Breast epithelium (tissue), 4 donors: ENCODE measurements at regions not wholly inside any gene's neighbourhood (a gene's known extent, or its start where the extent isn't known, plus 50 kb on each side); places are given as distances from the start of the nearest gene placed in this dataset.

Experiments used
- DNase-seq, 2 donors: peaks; one replicate each; pipeline ENCODE4 v3.0.0-alpha.2; 2019; ENCODE audit warnings: low spot score in 2 of 2
- H3K27ac ChIP-seq, 2 donors: fragments of 200-600 bp; sonication (generic) in 1 of 2; one replicate each; pipeline ENCODE4 v1.5.1; 2016 to 2019; ENCODE audit warnings: mild to moderate bottlenecking in 1 of 2
- H3K27me3 ChIP-seq, 2 donors: fragments of 200-600 bp; sonication (generic) in 1 of 2; one replicate each; pipeline versions ENCODE4 v1.5.1 to v1.6.0; 2017 to 2019; ENCODE audit warnings: control low read depth in 1 of 2, mild to moderate bottlenecking in 1 of 2
- H3K36me3 ChIP-seq: fragments of 200-600 bp; one replicate; pipeline ENCODE4 v1.5.1; 2019
- H3K4me1 ChIP-seq, 2 donors: fragments of 200-600 bp; sonication (generic); one replicate each; pipeline ENCODE4 v1.5.1; 2016 to 2019; ENCODE audit warnings: control low read depth in 1 of 2
- H3K4me3 ChIP-seq, 3 donors: fragments of 200-600 bp; sonication (generic); 1 replicate in 2 of 3; 2 replicates in 1 of 3; pipeline ENCODE4 v1.5.1; 2016 to 2019; ENCODE audit warnings: mild to moderate bottlenecking in 3 of 3, moderate library complexity in 2 of 3
- H3K9me3 ChIP-seq, 2 donors: fragments of 200-600 bp; sonication (generic) in 1 of 2; one replicate each; pipeline ENCODE4 v1.5.1; 2016 to 2019; ENCODE audit warnings: control low read depth in 1 of 2
- POLR2A ChIP-seq: fragments of 450-650 bp; IDR thresholded peaks from one replicate; pipeline ENCODE4 v1.6.1; 2016; ENCODE audit warnings: antibody characterized with exemption, mild to moderate bottlenecking, moderate library complexity
- POLR2AphosphoS5 ChIP-seq, 3 donors: sonication (generic); formaldehyde crosslinking; IDR thresholded peaks; one replicate each; pipeline ENCODE4 v1.6.1; 2017; ENCODE audit warnings: antibody characterized with exemption in 3 of 3
- intact Hi-C: fragments of 100-400 bp; cut with DNase I; formaldehyde crosslinking; loops from one replicate; pipeline ENCODE4 v1.15.1; 2023; ENCODE audit warnings: low total_unique reads
- TF ChIP-seq, protein P1 (sequence below), 3 donors: fragments of 450-650 bp; IDR thresholded peaks; one replicate each; pipeline ENCODE4 v1.5.1; 2016 to 2017; ENCODE audit warnings: antibody characterized with exemption in 3 of 3, mild to moderate bottlenecking in 3 of 3, moderate library complexity in 3 of 3

DNA sequence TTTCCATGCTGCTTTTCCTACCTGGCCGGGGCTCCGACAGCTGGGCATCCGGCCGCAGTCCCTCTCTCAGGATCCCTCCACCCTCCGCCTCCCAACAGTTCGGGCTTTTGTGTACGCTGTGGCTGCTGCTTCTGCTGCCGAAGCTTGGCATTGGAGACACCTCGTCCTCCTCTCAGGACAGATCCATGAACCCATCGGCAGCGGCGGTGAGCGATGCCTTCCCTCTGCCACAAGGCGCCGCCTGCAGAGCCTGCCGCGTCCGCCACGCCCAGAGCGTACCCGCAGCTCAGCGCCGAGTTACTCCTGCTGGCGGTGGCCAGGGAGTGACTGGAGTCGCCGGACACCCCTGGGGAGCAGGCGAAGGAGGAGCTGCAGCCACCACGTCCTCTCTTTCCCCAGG, 2032.8 kb downstream of the TP53TG3F start:
- no peak overlapping the region for H3K27ac ChIP-seq
- H3K36me3 ChIP-seq, result no peaks in the 10 kb centered on the region
- TF ChIP-seq POLR2AphosphoS5 (IDR thresholded peaks at IDR 0.05) (no peak), POLR2A (no peak)
- TF ChIP-seq, protein P1, sequence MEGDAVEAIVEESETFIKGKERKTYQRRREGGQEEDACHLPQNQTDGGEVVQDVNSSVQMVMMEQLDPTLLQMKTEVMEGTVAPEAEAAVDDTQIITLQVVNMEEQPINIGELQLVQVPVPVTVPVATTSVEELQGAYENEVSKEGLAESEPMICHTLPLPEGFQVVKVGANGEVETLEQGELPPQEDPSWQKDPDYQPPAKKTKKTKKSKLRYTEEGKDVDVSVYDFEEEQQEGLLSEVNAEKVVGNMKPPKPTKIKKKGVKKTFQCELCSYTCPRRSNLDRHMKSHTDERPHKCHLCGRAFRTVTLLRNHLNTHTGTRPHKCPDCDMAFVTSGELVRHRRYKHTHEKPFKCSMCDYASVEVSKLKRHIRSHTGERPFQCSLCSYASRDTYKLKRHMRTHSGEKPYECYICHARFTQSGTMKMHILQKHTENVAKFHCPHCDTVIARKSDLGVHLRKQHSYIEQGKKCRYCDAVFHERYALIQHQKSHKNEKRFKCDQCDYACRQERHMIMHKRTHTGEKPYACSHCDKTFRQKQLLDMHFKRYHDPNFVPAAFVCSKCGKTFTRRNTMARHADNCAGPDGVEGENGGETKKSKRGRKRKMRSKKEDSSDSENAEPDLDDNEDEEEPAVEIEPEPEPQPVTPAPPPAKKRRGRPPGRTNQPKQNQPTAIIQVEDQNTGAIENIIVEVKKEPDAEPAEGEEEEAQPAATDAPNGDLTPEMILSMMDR (IDR thresholded peaks at IDR 0.05), result no peak
- H3K27me3 ChIP-seq, result peaks cover 0 to 3% of the 10 kb centered on the region in 2 donors
- no peak for DNase-seq
- H3K4me3 ChIP-seq, result no peak overlapping the region
- no peaks in the 10 kb centered on the region for H3K9me3 ChIP-seq
- intact Hi-C loops, result no loop called here
- H3K4me1 ChIP-seq, result no peaks in the 10 kb centered on the region

DNA sequence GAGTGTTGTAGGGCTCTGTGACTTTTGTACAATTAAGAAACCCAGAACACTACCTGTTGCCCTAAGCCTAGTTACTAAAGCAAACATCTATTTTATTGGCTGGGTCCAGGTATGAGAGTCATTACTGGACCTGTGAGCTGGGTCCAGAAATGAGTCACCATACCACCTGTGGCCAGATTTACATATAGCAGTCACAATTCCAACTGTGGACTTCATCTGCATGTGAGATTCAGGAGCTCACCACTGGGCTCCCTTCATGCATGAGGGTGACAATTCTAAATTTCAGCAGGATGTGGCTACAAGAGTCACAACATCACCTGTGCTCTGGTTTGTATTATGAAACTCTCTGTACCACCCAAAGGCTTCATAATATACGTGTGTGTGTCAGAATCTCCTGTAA, 2038.0 kb downstream of the TP53TG3F start:
- TF ChIP-seq, protein P1 (IDR thresholded peaks at IDR 0.05), result no peak
- no peak for TF ChIP-seq POLR2A
- no peak for TF ChIP-seq POLR2AphosphoS5 (IDR thresholded peaks at IDR 0.05)
- intact Hi-C loops, result no loop called here
- Histone ChIP-seq H3K4me3 (no peak overlapping the region), H3K27ac (no peak overlapping the region), H3K36me3 (no peaks in the 10 kb centered on the region), H3K9me3 (no peaks in the 10 kb centered on the region), H3K4me1 (no peaks in the 10 kb centered on the region), H3K27me3 (peaks cover 0 to under 1% of the 10 kb centered on the region in 2 donors)
- no peak for DNase-seq

DNA sequence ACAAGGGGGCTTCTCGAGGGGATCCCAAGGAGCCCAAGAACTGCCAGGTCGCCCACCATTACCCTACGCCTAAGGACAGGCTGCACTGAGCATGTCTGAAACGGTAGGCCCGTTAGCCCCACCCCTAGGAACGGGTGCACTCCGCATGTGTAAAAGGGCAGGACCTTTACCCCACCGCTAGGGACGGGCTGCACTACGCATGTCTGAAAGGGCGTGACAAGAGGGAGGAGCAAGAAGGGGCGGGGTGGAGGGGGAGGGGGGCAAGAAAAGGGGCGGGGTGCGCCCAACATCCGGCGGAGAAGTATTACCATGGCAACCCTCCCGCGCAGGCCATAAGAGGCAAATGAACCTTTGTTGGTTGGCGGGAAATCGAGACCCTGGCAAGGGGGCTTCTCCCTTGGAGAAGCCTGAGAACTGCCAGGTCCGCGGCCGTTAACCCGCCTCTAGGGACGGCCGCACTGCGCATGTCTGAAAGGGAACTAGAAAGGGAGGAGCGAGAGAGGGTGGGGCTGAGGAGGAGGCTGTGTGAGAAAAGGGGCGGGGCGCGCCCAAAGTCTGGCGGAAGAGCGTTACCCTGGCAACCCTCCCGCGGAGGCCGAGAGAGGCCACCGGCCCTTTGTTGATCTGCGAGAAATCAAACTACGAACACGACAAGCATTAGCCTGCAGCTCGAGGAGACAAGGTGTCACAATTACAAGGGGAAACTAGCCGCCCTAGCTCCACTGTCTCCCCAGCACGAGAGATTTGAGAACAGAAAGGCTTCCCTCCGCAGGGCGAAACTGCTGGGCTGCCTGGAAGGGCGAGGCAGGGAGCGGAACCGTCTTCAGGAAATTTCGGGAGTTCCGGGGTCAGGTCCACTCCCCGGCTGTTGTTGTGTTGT, 2046.8 kb downstream of the TP53TG3F start:
- no peak for DNase-seq
- Histone ChIP-seq H3K27ac (no peak overlapping the region), H3K36me3 (no peaks in the 10 kb centered on the region), H3K9me3 (peaks cover 14 to 18% of the 10 kb centered on the region in 2 donors), H3K4me1 (no peaks in the 10 kb centered on the region), H3K4me3 (no peak overlapping the region), H3K27me3 (no peaks in the 10 kb centered on the region)
- intact Hi-C loops, result no loop called here
- TF ChIP-seq POLR2A (no peak), POLR2AphosphoS5 (IDR thresholded peaks at IDR 0.05) (no peak)
- TF ChIP-seq, protein P1 (IDR thresholded peaks at IDR 0.05), result no peak

- intact Hi-C loops, result no loop called here
- Histone ChIP-seq H3K27ac (no peak overlapping the region), H3K4me1 (no peaks in the 10 kb centered on the region), H3K27me3 (no peaks in the 10 kb centered on the region), H3K4me3 (no peak overlapping the region), H3K9me3 (peaks cover 14 to 18% of the 10 kb centered on the region in 2 donors), H3K36me3 (no peaks in the 10 kb centered on the region)
- TF ChIP-seq POLR2A, result no peak
- TF ChIP-seq, protein P1 (IDR thresholded peaks at IDR 0.05), result no peak
- TF ChIP-seq POLR2AphosphoS5 (IDR thresholded peaks at IDR 0.05), result no peak
- no peak for DNase-seq
These were observed 2047.4 kb downstream of the TP53TG3F start for GRCh38 chr16:35506898-35507194.

DNA sequence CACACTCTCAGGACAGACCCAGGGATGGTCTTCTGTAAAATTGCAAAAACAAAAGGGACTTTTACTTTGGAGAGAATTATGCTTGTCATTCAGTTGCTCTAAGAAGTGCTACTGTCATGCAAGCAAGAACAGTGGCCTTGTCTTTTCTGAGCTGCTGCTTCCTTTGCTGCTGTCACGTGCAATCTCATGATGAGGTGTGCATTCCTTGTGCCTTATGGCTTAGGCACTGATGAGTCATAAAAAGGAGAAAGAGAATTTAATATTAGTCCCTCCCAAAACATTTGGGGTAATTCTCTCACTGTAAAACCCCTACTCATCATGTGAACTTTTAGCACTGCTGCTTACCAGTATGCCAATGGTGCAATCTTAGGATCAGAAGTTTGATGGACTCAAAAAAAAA, 2051.3 kb downstream of the TP53TG3F start:
- intact Hi-C loops, result no loop called here

More for the DNA sequence above, 2051.3 kb downstream of the TP53TG3F start:
- peaks cover 12 to 18% of the 10 kb centered on the region in 2 donors for H3K9me3 ChIP-seq
- H3K27me3 ChIP-seq, result no peaks in the 10 kb centered on the region
- no peak overlapping the region for H3K4me3 ChIP-seq
- DNase-seq, result no peak
- no peak overlapping the region for H3K27ac ChIP-seq
- H3K36me3 ChIP-seq, result no peaks in the 10 kb centered on the region
- TF ChIP-seq POLR2AphosphoS5 (IDR thresholded peaks at IDR 0.05) (no peak), POLR2A (no peak)
- TF ChIP-seq, protein P1 (IDR thresholded peaks at IDR 0.05), result no peak
- H3K4me1 ChIP-seq, result no peaks in the 10 kb centered on the region
